GM20000 (cell line): ENCODE measurements at regions not wholly inside any gene's neighbourhood (a gene's known extent, or its start where the extent isn't known, plus 50 kb on each side); places are given as distances from the start of the nearest gene placed in this dataset.

Experiments
- DNase-seq: peaks from one replicate; pipeline ENCODE4 v3.0.0; 2012; ENCODE audit warnings: low spot score
- CTCF ChIP-seq: IDR thresholded peaks from 2 replicates; pipeline ENCODE4 v1.5.1; 2012; ENCODE audit warnings: mild to moderate bottlenecking, control low read depth; ENCODE audit errors: extremely low read depth, missing control alignments

GRCh38 chr5:62256161-62257019 lies 49.6 kb upstream of the KIF2A start:
- peak; percentile 22 for DNase-seq
- no peak for TF ChIP-seq CTCF
